NCI-H2171 treated with DMSO at 0.1 percent for 48 hours (cell line): ENCODE measurements at regions not wholly inside any gene's neighbourhood (a gene's known extent, or its start where the extent isn't known, plus 50 kb on each side); places are given as distances from the start of the nearest gene placed in this dataset.
A peak's percentile ranks its signal among the peaks of the same experiment; 100 is the strongest.

ENCODE experiments used
- DNase-seq: peaks from one replicate; lab custom pipeline; 2025; lab: John Stamatoyannopoulos, UW

DNA sequence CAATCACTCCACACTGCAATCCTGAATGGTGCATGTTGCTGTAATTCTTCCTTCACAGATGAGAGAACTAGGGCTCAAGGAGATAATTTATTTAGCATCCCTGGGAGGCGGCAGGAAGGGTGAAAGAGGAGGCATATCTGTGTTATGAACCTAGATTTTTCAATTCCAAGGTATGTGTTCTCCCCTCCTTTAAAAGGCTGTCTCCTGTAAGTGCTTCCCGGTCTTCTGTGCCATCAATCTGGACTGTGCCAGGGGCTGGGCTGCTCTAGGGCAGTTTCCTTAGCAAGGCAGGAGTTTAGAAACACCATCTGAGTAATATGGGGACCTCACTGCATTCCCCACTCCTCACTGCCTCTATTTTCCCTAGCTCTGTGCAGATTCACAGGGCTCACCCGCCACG lies 185.0 kb downstream of the RFC3 start:
- DNase-seq = no peak

DNA sequence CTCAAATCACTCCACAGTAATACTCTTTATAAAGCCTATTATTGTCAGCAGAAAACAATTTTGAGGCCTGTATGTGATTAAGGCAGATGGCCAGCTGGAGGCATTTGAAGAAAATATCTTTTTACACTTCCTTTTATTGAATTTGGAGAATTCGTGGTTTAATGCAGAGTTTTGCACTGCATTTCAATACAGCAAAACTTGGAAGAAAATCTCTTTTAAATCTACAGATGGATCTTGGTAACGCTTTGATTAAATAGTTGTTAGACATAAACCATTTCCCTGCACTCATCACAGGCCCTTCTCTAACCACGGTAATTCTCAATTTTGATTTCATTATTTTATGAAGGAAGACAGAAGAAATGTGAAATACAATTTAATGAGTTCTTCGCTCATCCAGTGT lies 185.7 kb downstream of the RFC3 start:
- DNase-seq = no peak

DNA sequence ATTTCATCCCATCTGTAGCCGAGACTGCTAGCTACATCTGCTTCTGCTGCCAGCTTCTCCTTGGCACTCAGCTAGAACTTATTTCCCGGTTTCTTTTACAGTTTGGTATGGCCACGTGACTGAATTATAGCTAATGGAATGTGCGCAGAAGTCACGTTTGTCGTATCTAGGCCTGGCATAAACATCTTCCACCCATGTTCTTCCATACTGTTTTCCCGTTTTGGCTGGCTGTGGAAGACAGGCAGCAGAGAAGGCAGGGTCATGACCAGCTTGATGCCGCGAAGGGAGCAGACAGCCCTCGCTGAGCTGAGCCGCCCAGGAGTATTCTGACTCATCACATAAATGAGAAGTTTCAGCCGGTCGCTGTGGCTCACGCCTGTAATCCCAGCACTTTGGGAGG lies 186.7 kb downstream of the RFC3 start:
- DNase-seq = peak; percentile 90

DNA sequence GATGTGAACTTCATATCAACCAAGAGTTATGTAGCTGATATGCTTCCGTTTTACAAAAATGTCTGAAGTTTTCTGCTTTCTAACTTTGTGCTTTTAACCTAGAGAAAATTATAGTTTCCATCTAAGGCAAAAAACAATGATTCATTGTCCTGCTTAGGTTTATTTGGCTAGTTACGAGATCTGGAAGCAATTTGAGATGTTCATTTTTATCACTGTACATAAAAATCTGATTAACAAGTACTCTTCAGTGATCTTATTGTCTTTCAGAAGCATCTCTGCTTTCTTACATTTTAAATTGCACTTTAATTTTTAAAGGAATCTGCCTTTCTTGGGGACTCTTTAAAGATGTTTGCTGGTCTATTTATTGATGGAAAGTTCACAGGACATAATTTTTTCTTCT lies 188.1 kb downstream of the RFC3 start:
- DNase-seq = no peak

DNA sequence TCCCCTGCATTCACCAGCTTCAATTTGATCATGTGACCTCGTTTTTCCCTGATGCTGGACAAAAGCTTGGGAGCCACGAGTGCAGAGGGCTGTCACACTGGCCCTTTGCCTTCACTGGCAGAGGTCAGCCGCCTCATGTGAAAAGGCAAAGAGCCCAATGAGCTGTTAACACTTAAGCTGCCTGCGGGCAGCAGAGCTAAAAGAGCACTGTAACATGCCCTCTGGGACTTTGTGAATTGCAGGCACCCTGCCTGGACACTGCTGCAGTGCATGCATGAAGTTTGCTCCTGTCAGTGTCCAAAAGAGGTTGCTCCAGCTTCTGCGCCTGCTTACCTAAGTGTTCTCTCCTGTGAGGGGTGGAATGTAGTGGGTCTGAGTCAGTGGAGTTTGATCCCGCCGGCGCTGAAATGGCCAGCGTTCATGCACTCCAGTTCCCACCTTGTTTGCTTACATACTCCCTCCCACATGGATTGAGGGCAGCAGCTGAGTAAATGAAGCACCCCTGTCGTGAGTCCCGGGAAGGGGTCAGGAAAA lies 193.7 kb downstream of the RFC3 start:
- DNase-seq = no peak

DNA sequence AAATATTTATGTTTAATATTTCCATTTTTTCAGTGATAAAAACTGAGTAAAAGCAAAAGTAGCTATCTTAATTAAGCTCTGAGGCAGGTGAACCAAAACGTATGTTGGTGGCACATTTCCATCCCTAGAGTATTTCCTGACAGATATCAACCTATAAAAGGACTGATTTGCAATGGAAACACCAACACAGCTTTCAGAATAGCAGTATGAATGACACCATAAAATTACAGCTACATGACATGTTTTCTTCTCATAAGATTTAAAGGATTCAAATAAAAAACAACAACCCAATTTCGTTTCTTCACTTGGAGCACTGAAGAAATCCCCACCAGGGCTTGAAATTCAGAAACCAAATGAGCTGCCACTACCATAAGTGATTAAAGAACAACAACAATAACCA lies 194.4 kb downstream of the RFC3 start:
- no peak for DNase-seq

DNA sequence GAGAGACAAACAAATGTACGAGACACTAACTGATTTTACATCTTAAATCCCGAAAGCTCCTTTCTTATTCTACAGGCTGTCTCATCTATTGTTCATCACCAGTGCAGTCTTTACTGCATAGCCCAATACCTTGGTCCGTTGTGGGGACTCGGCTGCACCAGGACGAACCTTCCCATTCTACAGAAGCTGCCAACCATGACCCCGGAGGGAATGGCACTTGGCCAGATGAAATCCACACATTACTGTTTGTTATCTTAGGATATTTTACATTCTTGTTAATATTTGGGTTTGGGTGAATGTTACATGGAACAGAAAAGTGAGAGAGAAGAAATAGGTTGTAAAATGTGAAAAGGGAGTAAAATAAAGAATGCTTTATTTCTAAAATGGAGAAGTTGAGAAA lies 195.1 kb downstream of the RFC3 start:
- no peak for DNase-seq

DNA sequence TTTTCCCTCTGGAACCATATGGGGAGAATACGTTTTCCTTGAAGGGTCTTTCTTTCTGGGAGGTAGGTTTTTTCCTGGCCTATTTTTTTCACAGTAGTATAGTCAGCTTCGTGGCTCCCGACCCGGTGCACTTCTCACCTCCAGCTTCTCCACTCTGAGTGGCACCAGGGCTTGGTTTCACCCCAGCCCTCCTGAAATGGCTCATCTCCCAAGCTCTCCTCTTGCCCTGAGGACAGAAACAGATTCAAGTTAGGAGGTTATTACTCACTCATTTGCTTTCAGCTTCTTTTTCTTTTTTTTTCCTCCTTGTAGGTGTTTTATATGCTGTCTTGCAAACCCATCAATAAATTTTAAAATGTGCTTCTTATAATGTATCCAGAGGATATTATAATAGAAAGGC lies 199.3 kb downstream of the RFC3 start:
- DNase-seq = no peak

DNA sequence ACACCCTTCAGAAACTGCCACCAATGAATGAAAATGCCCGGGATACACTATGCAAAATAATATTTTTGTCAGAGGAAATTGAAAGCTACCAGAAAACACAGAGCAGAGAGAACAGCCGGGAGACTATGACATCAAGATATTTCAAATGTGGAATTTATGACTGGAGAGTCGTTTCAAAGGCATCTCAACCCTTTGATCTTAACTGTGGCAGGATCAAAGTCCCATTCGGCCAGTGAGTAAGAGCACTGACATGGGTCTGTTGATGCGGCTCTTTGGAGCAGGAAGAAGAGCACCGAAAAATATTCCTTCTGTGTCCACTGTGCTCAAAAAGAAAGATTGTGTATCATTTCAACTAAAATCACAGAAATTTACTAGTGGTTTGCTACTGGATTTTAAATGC lies 201.9 kb downstream of the RFC3 start:
- no peak for DNase-seq

DNA sequence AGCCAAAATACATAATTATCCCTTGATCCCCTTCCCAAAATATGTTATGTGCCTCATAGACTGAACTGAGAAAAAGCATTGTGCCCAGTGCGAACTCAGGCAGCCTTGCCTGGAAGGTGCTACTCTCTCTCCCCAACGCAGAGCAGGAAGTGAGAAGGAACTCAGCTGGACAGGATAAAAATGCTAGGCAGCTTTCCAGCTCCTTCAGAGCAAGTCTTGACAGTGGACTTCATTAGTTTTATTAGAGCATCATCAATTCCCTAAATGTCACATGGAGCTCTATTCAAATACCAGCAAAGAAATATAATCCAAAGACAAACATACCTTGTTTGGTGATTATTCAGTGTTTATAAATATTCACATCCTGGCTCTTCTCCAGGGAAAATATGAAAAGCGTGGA lies 202.4 kb downstream of the RFC3 start:
- no peak for DNase-seq

DNA sequence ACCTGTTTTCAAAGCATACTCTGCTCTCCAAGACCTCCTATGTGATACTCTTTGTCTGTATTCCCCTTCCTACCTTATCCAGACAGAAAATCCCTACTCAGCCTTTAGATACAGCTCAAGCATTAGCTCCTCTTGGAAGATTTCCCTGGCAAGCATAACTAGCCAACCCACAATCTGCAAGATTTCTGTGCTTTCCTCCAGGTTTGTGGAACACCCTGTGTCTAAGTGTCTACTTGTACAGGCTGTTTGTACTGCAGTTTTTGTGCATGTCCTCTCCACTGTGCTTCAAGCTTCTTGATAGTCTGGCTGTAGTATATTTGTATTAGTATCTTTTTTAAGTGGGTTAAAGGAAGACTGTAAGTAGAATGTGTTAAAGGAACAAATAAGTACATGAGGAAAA lies 203.7 kb downstream of the RFC3 start:
- DNase-seq = no peak

DNA sequence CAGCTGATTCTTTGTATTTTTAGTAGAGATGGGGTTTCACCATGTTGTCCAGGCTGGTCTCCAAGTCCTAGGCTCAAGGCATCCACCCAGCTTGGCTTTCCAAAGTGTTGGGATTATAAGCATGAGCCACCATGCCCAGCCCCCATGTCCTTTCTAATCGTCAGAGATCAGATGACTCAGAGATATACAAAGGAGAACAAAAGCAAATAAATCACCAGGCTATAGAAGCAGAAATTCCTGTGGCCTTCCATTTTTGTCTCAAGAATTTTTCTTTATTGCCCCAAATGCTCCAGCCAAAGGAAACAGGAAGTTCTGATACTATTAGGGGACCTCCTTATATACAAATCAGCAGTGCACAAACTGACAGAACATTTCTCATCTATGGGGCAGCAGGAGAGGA lies 207.8 kb downstream of the RFC3 start:
- no peak for DNase-seq

DNA sequence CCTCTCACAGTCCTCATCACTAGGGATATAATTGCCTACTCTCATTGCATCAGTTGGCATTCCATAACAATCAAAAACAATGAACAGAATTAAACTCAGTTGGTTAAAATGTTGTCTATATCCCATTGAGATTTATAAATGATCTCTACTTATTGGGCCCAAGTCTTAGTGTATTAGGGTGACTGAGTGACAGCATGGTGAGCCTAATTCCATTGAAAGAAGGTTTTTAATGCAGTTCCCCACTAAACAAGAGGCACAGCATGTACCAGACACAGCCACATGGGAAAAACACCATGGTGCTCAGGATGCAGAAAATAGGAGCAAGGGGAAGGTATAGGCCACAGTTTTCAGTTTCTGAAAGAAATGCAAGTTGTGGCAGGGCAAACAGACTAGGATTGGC lies 208.4 kb downstream of the RFC3 start:
- DNase-seq = no peak

DNA sequence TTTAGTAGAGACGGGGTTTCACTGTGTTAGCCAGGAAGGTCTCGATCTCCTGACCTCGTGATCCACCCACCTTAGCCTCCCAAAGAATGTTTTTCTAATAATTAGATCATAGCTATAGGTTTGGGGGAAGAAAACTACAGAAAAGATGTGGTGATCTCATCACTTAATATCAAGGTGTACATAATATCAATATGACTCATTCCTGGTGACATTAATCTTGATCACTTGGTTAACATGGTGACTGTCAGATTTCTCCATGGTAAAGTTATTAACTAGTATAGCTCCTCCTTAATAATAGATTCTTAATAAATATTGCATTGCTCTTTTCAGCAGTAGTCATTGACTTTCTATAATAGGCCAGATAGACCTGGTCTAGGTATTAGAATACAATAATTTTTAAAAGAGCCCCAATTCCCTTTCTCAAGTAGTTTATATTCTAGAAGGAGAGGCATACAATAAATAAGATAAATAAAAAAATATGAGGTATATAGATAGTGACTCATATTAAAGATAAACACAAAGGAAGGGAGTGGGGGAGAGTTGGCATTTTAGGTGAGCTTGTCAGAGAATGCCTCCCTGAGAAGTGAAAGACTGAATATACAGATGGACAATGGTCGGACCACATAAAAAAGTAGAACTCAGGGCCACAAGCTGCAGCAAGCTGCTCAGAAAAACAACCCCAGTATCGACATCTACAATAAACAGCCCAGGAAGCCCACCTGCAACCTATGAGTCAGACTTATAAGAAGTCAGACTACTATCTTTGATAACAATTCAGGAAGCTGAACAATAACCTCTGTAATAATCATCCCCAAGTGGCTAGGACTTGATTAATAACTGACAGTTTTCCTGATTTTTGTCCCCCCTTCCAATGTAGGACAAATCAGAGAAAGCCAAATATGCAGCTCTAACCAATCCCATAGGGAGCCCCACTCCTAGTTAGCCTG lies 210.8 kb downstream of the RFC3 start:
- DNase-seq = no peak

DNA sequence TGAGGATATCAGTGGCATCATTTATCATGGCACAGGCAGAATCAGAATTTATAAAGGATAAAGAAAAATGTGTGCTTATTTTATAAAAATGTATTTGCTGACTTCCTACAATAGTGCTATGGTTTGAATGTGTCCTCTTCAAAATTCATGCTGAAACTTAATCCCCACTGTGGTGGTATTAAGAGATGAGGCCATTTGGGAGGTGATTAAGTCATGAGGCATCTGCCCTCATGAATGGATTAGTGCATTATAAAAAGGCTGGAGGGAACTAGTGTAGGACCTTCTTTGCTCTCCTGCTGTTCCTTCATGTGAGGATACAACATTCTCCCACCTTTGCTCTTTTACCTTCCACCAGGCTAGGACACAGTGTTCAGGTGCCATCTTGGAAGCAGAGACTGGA lies 212.8 kb downstream of the RFC3 start:
- DNase-seq = no peak

DNA sequence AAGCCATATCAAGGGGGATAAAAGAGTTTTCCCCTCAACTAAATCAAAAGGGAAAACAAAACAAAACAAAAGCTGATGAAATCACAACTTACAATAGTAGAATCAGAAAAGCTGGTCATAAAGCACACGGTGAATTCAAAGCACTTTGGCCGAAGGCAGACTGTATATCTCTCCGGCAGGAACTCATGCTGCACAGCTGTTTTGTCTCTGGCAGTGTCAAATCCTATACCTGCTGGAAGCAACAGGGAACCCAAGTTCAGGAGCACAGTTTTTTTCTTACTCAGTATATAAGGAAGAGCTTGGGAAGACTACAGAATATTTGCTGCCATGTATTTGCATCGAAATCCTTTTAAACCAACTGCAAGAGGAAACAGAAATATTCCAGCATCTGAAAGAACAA lies 213.7 kb downstream of the RFC3 start:
- DNase-seq = no peak

DNA sequence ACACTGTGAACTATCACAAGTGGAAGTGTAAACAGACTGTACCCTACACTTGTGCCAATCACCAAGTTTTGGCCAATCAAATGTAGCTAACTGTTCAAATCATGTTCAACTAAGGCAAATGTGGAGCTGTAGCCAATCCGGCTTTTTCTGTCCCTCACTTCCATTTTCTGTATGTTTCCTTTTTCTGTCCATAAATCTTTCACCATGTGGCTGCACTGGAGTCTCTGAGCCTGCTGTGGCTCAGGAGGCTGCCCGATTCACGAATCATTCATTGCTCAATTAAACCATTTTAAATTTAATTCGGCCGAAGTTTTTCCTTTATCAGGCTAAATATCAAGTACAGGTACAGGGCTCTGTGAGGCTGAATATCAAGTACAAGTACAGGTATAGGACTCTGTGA lies 216.5 kb downstream of the RFC3 start:
- no peak for DNase-seq

DNA sequence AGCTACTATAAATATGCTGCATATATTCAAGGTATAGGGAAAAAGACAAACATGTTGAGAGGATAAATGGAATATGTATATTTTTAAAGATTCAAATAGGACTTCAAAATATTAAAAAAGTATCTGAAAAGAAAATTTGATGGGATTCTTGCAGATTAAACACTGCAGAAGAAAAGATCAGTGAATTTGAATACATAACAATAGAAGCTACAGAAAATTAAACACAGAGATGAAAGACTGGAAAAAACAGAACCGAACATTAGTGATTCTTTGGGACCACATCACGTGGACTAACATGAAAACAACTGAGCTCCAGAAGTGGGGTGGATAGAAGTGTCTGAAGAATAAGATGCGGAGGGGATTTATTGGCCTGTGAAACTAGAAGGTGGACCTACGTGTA lies 217.2 kb downstream of the RFC3 start:
- DNase-seq = no peak

DNA sequence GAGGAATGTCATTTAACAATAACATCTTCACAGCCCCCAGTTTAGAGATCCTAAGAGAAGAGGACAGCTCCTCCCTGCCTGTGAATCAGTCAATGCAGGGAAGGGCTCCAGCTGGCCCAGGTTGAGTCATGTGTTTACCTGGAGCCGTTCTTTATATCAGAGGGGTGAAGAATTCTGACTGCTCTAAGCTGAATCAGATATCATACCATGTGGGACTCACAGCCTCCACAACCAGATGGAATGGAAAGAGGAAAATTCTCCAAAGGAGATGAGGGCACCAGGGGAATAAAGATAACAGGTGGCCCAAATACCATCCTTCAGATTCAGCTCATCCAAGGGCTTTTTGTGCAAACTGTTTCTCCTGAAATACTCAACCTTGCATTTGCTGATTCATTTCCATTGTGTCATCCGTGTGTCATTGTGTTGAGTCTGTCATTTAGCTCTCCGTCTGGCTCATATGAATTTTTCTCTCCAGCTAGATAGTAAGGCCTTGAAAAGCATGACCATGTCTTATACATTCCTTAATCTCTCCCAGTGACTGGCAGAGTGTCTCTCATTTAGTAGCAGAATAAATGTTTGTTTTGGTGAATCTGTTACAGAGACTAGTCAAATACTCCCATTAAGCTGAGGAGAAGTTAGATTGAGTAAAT lies 217.9 kb downstream of the RFC3 start:
- peak; percentile 54 for DNase-seq

DNA sequence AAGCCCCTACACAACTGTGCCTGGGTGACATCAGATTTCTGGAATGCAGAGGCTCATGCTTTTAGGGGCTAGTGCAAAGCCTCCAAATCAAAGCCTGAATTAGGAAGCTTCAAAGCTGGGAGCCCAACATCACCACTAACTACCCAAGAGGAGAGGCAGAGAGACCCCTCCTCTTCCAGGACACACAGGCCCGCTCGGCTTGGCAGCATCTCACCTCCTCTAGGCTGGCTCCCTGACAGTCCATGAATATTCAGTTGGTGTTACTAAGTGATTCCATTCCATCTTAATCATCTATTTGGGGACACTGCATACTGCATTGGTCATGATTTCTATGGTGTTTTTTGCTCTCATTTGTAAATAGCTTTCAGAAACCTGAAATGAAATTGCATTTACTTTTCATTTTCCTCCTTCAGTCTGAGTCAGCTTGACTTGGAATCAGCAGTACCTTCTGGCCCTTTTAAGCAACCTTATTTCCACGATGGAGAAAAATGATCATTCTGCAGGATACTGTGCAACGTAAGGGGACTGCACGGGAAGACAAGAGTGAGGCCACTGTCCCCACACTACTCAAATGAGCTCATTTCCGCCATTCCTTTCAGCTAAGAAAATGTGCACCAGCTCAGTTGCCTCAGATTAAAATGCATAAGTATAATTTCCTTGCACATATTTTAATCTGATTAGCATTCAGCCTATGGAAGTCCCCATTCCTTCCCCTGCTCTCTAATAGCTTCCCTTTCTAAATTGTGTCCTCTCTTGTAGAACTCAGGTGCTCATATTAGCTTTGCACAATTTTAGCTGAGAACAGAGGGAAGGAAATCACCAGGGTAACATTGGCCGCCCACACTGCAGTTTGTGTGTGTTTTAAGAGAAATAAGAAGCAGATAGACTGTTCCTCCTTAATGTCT lies 219.9 kb downstream of the RFC3 start:
- no peak for DNase-seq

DNA sequence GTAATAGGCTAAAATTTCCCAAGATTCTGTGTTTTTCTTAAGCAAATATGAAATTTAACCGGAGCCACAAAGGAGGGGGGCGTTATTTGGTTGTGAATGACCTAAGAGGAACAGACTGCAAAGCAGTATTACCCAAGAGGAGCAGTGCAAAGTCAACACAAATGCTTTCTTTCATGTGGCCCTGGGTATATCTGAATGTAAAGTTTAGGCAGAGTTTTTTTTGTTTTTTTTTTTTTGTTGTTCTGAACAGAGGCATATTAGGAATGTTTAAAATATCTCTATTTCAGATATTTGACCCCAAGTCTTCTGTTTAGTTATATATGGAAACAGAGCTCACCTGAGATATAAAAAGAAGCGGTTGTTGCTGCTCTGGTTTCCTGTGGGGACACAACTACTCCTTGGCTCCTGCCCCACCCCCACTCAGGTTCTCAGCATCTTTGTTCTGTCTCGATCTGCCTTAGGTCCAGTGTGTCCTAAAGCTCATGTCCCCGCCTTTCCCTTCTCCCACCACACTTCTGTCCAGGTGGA lies 220.7 kb downstream of the RFC3 start:
- DNase-seq = no peak

DNA sequence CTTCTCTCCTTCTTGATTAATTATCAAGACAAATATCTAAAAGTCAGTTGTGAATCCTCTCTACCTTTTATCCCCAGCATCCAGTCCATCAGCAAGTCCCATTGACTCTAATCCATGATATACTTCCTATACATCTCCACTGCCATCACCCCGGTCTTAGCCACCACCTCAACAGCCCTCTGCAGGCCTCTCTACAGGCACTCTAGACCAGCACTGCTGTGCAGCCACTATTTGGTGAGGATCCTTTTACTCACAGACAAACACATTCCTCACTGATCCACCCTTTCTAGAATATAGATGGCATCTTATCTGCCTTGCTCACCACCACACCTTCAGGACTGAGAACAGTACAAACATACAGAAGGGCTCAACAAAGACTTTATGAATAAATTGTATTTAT lies 221.7 kb downstream of the RFC3 start:
- no peak for DNase-seq
